Activated CD4-positive, alpha-beta T cell treated with anti-CD3 and anti-CD28 coated beads, Interleukin-2, amount 50 U/mL, for 48 hours (primary cell): ENCODE measurements at regions not wholly inside any gene's neighbourhood (a gene's known extent, or its start where the extent isn't known, plus 50 kb on each side); places are given as distances from the start of the nearest gene placed in this dataset.

ENCODE experiments used
- DNase-seq, 2 experiments: peaks; one replicate each; pipeline ENCODE4 v3.0.0-alpha.2; 2020

GRCh38 chr4:117971403-117971802, 62.9 kb upstream of the NDST3 start:
- DNase-seq: no peak

GRCh38 chr4:117983541-117984365, 50.5 kb upstream of the NDST3 start:
- DNase-seq: no peak

GRCh38 chr4:117984366-117984680, 50.0 kb upstream of the NDST3 start:
- DNase-seq: no peak
